ENCODE measurements at regions not wholly inside any gene's neighbourhood (a gene's known extent, or its start where the extent isn't known, plus 50 kb on each side); places are given as distances from the start of the nearest gene placed in this dataset.

DNA sequence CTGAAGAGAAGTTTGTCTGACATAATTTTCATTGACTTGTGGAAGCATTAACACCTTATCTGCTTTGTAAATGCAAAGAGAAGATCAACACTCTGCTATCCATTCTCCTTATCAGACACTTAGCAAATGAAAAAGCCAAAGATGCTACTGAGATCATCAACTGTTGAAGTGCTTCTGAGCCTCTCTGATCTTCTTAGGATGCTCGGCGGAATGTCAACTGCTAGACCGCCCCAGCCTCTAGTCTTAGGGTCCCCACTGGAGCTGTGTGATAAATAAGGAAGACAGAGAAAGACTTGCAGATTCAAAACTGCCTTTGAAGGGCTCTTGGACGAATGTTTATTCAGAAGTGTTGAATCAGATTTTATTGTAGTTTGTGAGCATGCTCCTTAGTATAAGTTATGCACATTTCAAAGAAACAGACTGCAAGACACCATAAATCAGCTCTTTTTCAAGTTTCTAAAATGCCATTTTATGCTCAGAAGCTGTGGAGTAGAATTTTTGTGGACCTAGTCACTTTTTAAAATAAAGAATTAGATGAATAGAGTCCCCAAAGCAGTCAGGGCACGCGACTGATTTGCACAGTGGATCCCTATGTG lies 197.9 kb downstream of the DIRAS2 start:
- no peaks in the 10 kb centered on the region for H3K9me3 Mint-ChIP-seq
- ATAC-seq = no peak
- H3K4me3 Mint-ChIP-seq = no peak overlapping the region
- no peak overlapping the region for H3K27ac Mint-ChIP-seq
- peaks cover 12% of the 10 kb centered on the region for H3K27me3 Mint-ChIP-seq
- H3K36me3 Mint-ChIP-seq (ENCODE audit: low read depth) = no peaks in the 10 kb centered on the region
- no peak for DNase-seq
- no peaks in the 10 kb centered on the region for H3K4me1 Mint-ChIP-seq

DNA sequence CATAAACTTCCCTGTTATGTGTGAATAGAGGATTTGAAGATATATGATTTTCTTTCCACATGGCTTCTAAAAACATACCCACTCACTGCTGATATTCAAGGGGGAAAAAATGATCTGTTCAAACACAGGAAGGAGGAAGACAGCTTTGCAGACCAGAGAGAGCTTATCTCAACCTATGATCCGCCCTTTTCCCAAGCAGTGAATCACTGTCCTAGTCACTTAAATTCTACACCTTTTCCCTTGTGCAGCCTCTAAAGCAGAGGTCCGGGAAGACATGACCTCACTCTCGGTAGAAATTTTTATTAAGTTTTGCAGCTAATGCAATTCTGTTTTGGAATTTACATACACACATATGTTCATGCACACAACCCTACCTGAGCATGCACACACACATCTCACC lies 197.2 kb downstream of the DIRAS2 start:
- ATAC-seq = no peak
- Mint-ChIP-seq H3K4me1 (no peaks in the 10 kb centered on the region), H3K9me3 (no peaks in the 10 kb centered on the region), H3K27me3 (peaks cover 11% of the 10 kb centered on the region), H3K4me3 (no peak overlapping the region), H3K36me3 (ENCODE audit: low read depth) (no peaks in the 10 kb centered on the region), H3K27ac (no peak overlapping the region)
- DNase-seq = no peak

DNA sequence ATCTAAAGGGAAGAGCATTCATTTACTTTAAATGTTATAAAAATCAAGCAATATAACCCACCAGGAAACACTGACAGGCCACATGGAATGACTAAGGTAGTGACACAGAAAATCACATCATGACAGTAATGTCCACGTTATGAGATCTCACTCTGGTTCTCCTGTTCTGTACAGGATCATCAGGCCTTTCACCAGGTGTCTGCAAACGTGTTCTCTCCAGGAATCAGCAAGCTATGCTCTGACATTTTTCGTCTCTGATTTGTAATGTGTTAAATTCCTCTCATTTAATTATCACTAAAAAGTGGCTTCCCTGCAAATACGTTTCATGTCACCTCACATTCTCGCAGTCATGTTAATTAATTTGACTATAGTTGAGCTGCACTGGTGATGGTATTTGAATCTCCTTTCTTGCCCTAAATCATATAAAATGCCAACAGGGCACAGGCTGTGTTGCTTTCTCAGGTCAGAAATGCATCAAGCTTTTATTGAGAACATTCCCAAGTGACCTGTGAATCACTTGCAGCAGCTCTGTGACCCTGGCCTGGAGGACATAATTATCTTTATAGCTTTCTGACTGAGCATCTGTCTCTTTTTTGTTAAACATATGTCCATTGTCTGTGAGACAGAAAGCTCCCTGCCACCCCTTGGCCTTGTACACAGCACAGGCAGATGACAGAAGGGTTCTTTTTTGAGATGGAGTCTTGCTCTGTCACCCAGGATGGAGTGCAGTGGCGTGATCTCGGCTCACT lies 196.2 kb downstream of the DIRAS2 start:
- Mint-ChIP-seq H3K27me3 (peaks cover 11% of the 10 kb centered on the region), H3K4me3 (no peak overlapping the region), H3K36me3 (ENCODE audit: low read depth) (no peaks in the 10 kb centered on the region), H3K9me3 (no peaks in the 10 kb centered on the region), H3K27ac (no peak overlapping the region), H3K4me1 (no peaks in the 10 kb centered on the region)
- ATAC-seq (no peak), DNase-seq (no peak)

DNA sequence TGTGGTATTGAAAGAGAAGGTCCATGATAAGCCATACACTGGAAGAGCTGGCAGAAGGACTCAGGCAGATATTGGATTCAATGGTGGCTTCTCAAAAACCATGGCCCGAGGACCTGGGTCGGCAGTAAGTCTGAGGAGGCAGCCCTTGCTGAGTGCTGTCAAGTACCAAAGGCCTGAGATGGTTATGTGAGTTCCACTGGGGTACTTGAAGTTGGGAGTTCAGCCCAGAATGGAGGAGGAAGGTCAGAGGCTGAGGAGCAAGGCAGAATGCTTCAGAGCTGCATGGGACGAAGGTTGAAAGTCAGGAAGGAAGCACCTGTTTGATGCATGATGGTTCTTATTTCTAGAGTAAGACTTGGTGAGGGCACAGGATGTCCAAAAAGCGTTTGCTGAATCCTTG lies 194.9 kb downstream of the DIRAS2 start:
- Mint-ChIP-seq H3K27me3 (peaks cover 8% of the 10 kb centered on the region), H3K4me3 (no peak overlapping the region)

DNA sequence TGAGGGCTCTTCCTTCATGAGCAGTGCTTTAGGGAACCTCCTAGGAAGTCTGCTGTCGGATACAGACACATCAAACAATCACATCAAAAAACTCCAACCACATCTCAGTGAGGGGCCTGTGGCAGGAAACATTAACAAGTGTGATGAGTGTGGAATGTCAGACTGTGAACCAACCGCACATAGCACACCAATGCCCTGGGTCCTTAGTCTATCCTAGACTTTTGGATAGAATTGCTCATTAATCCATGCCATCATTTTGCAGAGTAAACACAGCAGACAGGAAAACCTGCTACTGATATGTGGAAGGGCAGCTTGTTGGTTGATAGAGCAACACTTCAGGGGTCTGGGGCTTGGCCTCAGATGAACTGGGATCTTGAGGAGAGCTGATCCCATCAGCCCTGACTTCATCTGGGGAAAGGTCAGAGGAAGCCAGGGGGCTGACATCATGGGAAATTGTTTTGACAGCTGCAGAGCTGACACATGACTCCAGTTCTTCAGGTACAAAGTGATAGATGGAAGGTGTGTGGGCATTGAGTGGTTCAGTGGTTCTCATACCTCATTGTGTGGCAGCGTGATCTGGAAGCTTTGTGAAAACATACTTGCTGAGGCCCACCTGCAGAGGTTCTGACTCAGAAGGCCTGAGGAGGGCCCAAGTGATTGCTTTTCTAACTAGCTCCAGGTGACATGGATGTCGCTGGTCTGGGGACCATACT lies 193.3 kb downstream of the DIRAS2 start:
- DNase-seq = no peak
- Mint-ChIP-seq H3K9me3 (peaks cover 4% of the 10 kb centered on the region), H3K4me3 (no peak overlapping the region), H3K27me3 (peaks cover 8% of the 10 kb centered on the region), H3K4me1 (no peaks in the 10 kb centered on the region), H3K36me3 (ENCODE audit: low read depth) (no peaks in the 10 kb centered on the region), H3K27ac (no peak overlapping the region)
- ATAC-seq = no peak

More for the DNA sequence above, 194.9 kb downstream of the DIRAS2 start:
- Mint-ChIP-seq H3K27ac (no peak overlapping the region), H3K4me1 (no peaks in the 10 kb centered on the region), H3K9me3 (no peaks in the 10 kb centered on the region), H3K36me3 (ENCODE audit: low read depth) (no peaks in the 10 kb centered on the region)
- DNase-seq = no peak
- no peak for ATAC-seq

DNA sequence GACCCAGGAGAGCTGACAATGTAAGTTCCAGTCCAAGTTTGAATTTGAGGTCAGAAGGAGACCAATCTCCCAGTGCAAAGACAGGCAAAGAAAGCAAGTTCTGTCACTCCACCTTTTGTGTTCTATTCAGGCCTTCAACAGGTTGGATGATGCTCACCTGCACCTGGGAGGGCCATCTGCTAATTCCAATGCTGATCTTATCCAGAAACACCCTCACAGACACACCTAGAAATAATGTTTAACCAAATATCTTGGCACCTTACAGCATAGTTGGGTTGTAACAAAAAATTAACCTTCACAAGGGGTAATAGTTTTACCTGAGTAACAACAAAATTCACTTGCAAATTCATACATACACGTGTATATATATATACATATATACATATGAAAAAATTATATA lies 190.8 kb downstream of the DIRAS2 start:
- ATAC-seq = no peak
- no peak overlapping the region for H3K27ac Mint-ChIP-seq
- H3K27me3 Mint-ChIP-seq = peaks cover 5% of the 10 kb centered on the region
- no peaks in the 10 kb centered on the region for H3K4me1 Mint-ChIP-seq
- no peaks in the 10 kb centered on the region for H3K36me3 Mint-ChIP-seq (ENCODE audit: low read depth)
- peaks cover 5% of the 10 kb centered on the region for H3K9me3 Mint-ChIP-seq
- H3K4me3 Mint-ChIP-seq = no peak overlapping the region
- DNase-seq = no peak

DNA sequence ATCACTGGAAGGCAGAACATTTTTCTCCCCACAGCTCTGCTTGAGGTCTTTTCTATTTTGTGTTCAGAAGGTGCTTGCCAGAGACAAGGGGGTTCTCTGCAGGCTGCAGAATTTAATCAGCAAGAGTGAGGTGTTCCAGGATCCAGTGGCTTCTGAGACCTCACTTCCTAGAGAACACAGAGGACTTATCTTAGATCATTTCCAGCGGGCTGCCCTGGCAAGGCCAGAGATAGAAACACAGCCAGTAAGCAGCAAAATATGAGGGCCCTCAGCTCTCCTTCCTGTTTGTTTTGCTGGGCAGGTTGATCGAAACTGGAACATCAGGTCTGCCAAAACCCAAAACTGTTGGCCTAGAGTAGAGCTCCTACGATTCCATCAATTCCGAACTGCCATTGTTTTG lies 187.3 kb downstream of the DIRAS2 start:
- Mint-ChIP-seq H3K4me1 (no peaks in the 10 kb centered on the region), H3K36me3 (ENCODE audit: low read depth) (no peaks in the 10 kb centered on the region), H3K27me3 (peaks cover 8% of the 10 kb centered on the region), H3K27ac (no peak overlapping the region), H3K9me3 (peaks cover 5% of the 10 kb centered on the region), H3K4me3 (no peak overlapping the region)
- DNase-seq (no peak), ATAC-seq (no peak)

DNA sequence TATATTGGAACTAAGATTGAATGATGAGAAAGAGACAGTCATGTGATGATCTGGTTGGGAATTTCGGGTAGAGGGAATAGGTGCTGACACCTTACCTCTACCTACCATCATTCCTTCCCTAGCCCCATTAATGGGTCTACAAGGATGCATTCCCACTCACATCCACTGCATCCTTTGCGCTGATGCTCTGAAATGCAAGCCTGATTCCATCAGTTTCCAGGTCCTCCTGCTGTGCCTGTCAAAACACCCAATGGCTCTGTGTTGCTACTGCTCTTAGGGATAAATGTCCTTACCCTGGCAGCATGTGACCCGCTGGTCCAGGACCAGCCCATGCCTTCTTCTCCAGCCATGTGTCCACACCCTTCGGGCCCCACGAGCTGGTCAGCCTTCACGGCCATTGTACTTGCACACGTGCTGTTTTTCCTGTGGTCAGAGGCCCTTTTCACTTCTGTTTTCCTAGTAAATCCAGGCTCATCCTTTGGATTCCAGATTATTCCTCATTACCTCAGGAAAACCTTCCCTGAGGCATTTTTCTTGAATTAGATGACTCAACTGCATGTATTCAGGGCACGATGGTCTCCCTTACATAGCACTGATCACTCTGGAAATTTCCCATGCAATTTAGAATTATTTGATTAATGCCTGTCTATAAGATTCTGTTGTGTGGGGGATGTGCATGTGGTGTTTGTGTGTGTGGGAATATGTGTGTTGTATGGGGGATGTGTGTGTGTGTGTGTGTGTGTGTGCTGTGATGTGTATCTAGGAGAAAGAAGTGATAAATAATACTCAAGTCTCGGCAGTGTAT lies 185.0 kb downstream of the DIRAS2 start:
- Mint-ChIP-seq H3K9me3 (peaks cover 5% of the 10 kb centered on the region), H3K4me3 (no peak overlapping the region), H3K4me1 (no peaks in the 10 kb centered on the region), H3K27ac (no peak overlapping the region), H3K27me3 (peaks cover 14% of the 10 kb centered on the region), H3K36me3 (ENCODE audit: low read depth) (no peaks in the 10 kb centered on the region)
- DNase-seq (no peak), ATAC-seq (no peak)

DNA sequence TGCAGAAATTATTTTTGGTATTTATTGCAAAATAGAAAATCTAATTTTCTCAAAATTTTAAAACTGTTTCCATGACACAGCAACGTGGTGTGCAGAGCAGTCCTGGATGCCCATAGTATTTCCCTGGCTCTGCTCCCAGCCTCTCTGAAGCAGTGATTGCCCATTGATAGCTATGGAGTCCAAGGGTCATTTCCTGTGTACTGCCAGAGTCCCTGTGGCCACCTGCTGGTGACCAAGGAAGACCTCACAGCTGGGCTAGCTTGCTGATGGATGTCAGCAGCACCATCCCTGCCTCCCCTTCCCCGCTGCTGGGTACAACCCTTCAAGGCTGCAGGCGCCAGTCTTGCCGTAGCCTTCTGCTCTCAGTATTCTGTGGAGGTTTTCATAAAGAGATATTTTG lies 184.1 kb downstream of the DIRAS2 start:
- H3K36me3 Mint-ChIP-seq (ENCODE audit: low read depth) = no peaks in the 10 kb centered on the region
- no peak overlapping the region for H3K27ac Mint-ChIP-seq
- ATAC-seq (no peak), DNase-seq (no peak)
- peaks cover 5% of the 10 kb centered on the region for H3K9me3 Mint-ChIP-seq
- H3K4me3 Mint-ChIP-seq = no peak overlapping the region
- peaks cover 14% of the 10 kb centered on the region for H3K27me3 Mint-ChIP-seq
- H3K4me1 Mint-ChIP-seq = no peaks in the 10 kb centered on the region

DNA sequence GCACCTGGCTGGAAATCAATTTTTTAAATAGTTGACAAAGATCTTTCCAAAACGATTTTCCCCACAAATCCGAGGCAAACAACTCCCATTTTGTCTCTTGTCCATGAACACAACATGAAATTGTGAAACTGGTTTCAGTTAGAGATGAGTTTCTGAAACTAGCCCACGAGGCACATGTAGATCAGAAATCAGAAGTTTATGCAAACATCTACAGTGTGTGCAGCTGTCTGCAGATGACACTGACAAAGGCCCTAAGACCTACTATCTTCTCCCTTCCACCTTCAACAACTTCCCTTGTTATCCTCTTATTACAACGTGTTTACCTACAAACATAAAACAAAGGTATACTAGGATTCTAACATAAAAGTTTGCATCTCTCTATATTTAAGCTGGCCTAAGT lies 183.3 kb downstream of the DIRAS2 start:
- no peaks in the 10 kb centered on the region for H3K4me1 Mint-ChIP-seq
- H3K9me3 Mint-ChIP-seq = peaks cover 1% of the 10 kb centered on the region
- no peak for DNase-seq
- H3K36me3 Mint-ChIP-seq (ENCODE audit: low read depth) = no peaks in the 10 kb centered on the region
- no peak overlapping the region for H3K4me3 Mint-ChIP-seq
- no peak for ATAC-seq
- H3K27ac Mint-ChIP-seq = no peak overlapping the region
- H3K27me3 Mint-ChIP-seq = peaks cover 14% of the 10 kb centered on the region

DNA sequence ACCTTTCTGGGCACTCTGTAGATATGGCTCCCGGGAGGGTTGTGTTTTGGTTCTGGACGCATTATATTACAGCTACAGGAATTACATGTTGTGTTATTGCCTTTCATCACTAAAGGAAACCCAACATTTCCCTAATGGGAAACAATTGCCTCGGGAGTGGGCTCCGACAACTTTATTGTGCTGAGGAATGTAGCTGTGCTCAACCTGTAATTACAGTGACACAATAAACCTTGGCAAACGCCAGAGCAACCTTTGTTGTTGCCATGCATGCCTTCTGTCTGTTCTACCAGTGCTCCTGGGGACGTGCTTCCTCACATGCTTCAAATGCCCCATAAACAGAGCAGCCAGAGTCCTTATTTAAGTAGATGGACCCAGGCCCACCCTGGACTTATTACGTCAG lies 182.4 kb downstream of the DIRAS2 start:
- DNase-seq (no peak), ATAC-seq (no peak)
- no peak overlapping the region for H3K27ac Mint-ChIP-seq
- H3K27me3 Mint-ChIP-seq = peaks cover 14% of the 10 kb centered on the region
- no peaks in the 10 kb centered on the region for H3K36me3 Mint-ChIP-seq (ENCODE audit: low read depth)
- H3K9me3 Mint-ChIP-seq = no peaks in the 10 kb centered on the region
- no peak overlapping the region for H3K4me3 Mint-ChIP-seq
- no peaks in the 10 kb centered on the region for H3K4me1 Mint-ChIP-seq

DNA sequence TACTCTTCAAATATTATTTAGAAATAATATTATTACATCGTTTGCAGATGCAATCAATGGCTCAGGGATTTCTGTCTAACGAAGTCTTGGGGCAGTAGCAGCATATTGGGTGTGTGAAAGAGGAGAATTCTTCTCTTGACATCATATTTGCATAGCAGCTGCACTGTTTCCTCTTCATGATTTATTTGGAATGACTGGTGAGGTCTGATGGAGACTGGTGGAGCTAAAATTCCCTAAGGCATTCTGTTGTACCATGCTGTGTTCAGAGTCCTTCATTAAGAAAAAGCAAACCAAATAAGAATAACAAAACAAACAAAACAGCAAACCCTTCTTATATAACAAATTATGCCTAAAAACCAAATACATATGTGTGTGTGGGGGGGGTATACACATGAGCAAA lies 177.6 kb downstream of the DIRAS2 start:
- Mint-ChIP-seq H3K36me3 (ENCODE audit: low read depth) (no peaks in the 10 kb centered on the region), H3K9me3 (no peaks in the 10 kb centered on the region), H3K4me1 (no peaks in the 10 kb centered on the region), H3K27ac (no peak overlapping the region), H3K4me3 (no peak overlapping the region), H3K27me3 (peaks cover 11% of the 10 kb centered on the region)
- ATAC-seq = no peak
- DNase-seq = no peak

DNA sequence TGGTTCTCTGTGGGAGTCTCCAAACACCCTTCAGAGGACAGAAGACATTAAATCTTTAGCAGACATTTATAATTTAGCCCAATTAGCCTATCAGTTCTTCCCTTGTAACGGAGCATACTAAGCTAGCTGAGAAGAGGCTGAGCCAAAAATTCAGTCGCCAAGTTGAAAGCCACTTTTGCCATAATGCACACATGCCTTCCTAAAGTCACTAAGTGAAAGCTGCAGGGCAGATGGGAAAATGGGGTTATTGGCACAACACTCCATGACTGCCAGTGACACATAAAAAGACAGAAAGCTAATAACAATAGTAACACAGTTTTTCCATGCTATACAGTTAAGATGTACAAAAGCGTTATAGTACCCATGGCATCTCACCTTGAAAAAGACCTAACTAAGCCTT lies 176.2 kb downstream of the DIRAS2 start:
- no peak overlapping the region for H3K27ac Mint-ChIP-seq
- no peaks in the 10 kb centered on the region for H3K36me3 Mint-ChIP-seq (ENCODE audit: low read depth)
- no peak overlapping the region for H3K4me3 Mint-ChIP-seq
- H3K4me1 Mint-ChIP-seq = no peaks in the 10 kb centered on the region
- peaks cover 13% of the 10 kb centered on the region for H3K27me3 Mint-ChIP-seq
- H3K9me3 Mint-ChIP-seq = no peaks in the 10 kb centered on the region
- no peak for DNase-seq
- ATAC-seq = no peak

DNA sequence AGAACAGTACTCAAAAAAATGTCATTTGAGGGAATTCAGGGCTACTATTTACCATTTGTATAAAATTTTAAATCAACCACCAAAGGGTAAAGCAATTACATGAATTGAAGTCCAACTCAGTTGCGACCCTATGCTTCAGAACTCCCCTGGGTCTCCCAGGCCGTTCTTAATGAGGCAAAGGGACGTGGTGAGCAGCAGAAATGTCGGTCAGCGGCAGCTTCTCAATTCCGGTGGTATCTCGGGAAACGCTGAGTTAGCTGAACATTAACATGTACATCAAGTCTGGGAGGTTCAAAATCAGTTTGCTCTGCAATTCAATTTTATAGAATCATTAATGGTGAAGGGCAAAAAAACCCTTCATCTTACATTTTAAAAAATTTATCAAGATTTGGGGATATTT lies 173.2 kb downstream of the DIRAS2 start:
- H3K4me1 Mint-ChIP-seq = no peaks in the 10 kb centered on the region
- H3K9me3 Mint-ChIP-seq = peaks cover 4% of the 10 kb centered on the region
- H3K4me3 Mint-ChIP-seq = no peak overlapping the region
- H3K36me3 Mint-ChIP-seq (ENCODE audit: low read depth) = no peaks in the 10 kb centered on the region
- DNase-seq (no peak), ATAC-seq (no peak)
- no peak overlapping the region for H3K27ac Mint-ChIP-seq
- peaks cover 11% of the 10 kb centered on the region for H3K27me3 Mint-ChIP-seq

Measured in activated naive CD8-positive, alpha-beta T cell treated with anti-CD3 and anti-CD28 coated beads, Interleukin-2, amount 50 U/mL, for 24 hours (primary cell).